HEK293T (cell line): ENCODE measurements at regions not wholly inside any gene's neighbourhood (a gene's known extent, or its start where the extent isn't known, plus 50 kb on each side); places are given as distances from the start of the nearest gene placed in this dataset.

Source experiments
- CTCF ChIA-PET: fragments of 350-600 bp; formaldehyde crosslinking; extraction: SDS; loops from one replicate; lab custom pipeline; 2021; ENCODE audit warnings: antibody characterized with exemption, inconsistent platforms; lab: Yijun Ruan, JAX
- POLR2A ChIA-PET: fragments of 350-600 bp; formaldehyde crosslinking; extraction: SDS; loops from one replicate; lab custom pipeline; 2020; ENCODE audit warnings: antibody characterized with exemption, inconsistent platforms; lab: Yijun Ruan, JAX
- DNase-seq: peaks from one replicate; pipeline ENCODE4 v3.0.0; 2012; ENCODE audit warnings: mixed read lengths; ENCODE audit errors: extremely low spot score
- ARNT ChIP-seq: fragments of 450-650 bp; IDR thresholded peaks from 2 replicates; pipeline ENCODE4 v1.6.1; 2017; ENCODE audit warnings: mild to moderate bottlenecking
- BHLHE40 ChIP-seq: fragments of 450-650 bp; IDR thresholded peaks from 2 replicates; pipeline ENCODE4 v1.6.1; 2016; ENCODE audit warnings: mild to moderate bottlenecking, moderate library complexity, borderline replicate concordance
- CTBP1 ChIP-seq: fragments of 450-650 bp; IDR thresholded peaks from 2 replicates; pipeline ENCODE4 v1.6.1; 2016; ENCODE audit warnings: borderline replicate concordance
- ELF4 ChIP-seq: fragments of 450-650 bp; IDR thresholded peaks from 2 replicates; pipeline ENCODE4 v1.6.1; 2017; ENCODE audit warnings: antibody characterized with exemption
- FOXA1 ChIP-seq: fragments of 450-650 bp; IDR thresholded peaks from 2 replicates; pipeline ENCODE4 v1.6.1; 2016; ENCODE audit warnings: mild to moderate bottlenecking
- FOXK2 ChIP-seq: fragments of 450-650 bp; IDR thresholded peaks from 2 replicates; pipeline ENCODE4 v1.6.1; 2016; ENCODE audit warnings: mild to moderate bottlenecking
- FOXM1 ChIP-seq: fragments of 450-650 bp; IDR thresholded peaks from 2 replicates; pipeline ENCODE4 v1.6.1; 2017; ENCODE audit warnings: mild to moderate bottlenecking, borderline replicate concordance
- HDGF ChIP-seq: fragments of 450-650 bp; IDR thresholded peaks from 2 replicates; pipeline ENCODE4 v1.6.1; 2017; ENCODE audit warnings: antibody characterized with exemption, borderline replicate concordance
- L3MBTL2 ChIP-seq: fragments of 450-650 bp; conservative IDR thresholded peaks from 2 replicates; pipeline ENCODE4 v1.6.1; 2016; ENCODE audit warnings: mild to moderate bottlenecking
- LEF1 ChIP-seq: fragments of 450-650 bp; IDR thresholded peaks from 2 replicates; pipeline ENCODE4 v1.6.1; 2017; ENCODE audit warnings: mild to moderate bottlenecking, borderline replicate concordance
- NFRKB ChIP-seq: fragments of 450-650 bp; IDR thresholded peaks from 2 replicates; pipeline ENCODE4 v1.6.1; 2016; ENCODE audit warnings: mild to moderate bottlenecking, moderate library complexity
- PKNOX1 ChIP-seq: fragments of 450-650 bp; IDR thresholded peaks from 2 replicates; pipeline ENCODE4 v1.6.1; 2016
- SP1 ChIP-seq: fragments of 450-650 bp; IDR thresholded peaks from 2 replicates; pipeline ENCODE4 v1.6.1; 2017
- SUZ12 ChIP-seq: fragments of 450-650 bp; IDR thresholded peaks from 2 replicates; pipeline ENCODE4 v1.6.1; 2016; ENCODE audit warnings: mild to moderate bottlenecking
- TARDBP ChIP-seq: fragments of 450-650 bp; IDR thresholded peaks from 2 replicates; pipeline ENCODE4 v1.6.1; 2016
- ZNF384 ChIP-seq: fragments of 450-650 bp; IDR thresholded peaks from 2 replicates; pipeline ENCODE4 v1.6.1; 2016

- ChIA-PET POLR2A (no interaction called here), CTCF (no interaction called here)
- no peak for TF ChIP-seq BHLHE40
- no peak for DNase-seq
Observed at GRCh38 chr20:24166123-24166381, 177.5 kb upstream of the GGTLC1 start.

- DNase-seq: no peak
- ChIA-PET POLR2A (no interaction called here), CTCF (no interaction called here)
- TF ChIP-seq L3MBTL2: no peak
- no peak for TF ChIP-seq CTBP1
- no peak for TF ChIP-seq ZNF384
- TF ChIP-seq SUZ12: no peak
- no peak for TF ChIP-seq ARNT
- TF ChIP-seq FOXM1: no peak
- no peak for TF ChIP-seq FOXK2
- no peak for TF ChIP-seq PKNOX1
- no peak for TF ChIP-seq TARDBP
- no peak for TF ChIP-seq HDGF
- no peak for TF ChIP-seq FOXA1
- TF ChIP-seq BHLHE40: no peak
- no peak for TF ChIP-seq NFRKB
- TF ChIP-seq ELF4: no peak
Observed at GRCh38 chr20:24165301-24166122, 176.9 kb upstream of the GGTLC1 start.

GRCh38 chr20:24164360-24164759 lies 175.8 kb upstream of the GGTLC1 start:
- TF ChIP-seq L3MBTL2 (no peak), LEF1 (no peak), SUZ12 (no peak), FOXK2 (no peak), CTBP1 (no peak), NFRKB (no peak), ZNF384 (no peak), PKNOX1 (no peak), BHLHE40 (no peak), FOXM1 (no peak), TARDBP (no peak), SP1 (no peak), ARNT (no peak), FOXA1 (no peak), HDGF (no peak), ELF4 (no peak)
- ChIA-PET CTCF (no interaction called here), POLR2A (no interaction called here)
- peak; percentile 24 for DNase-seq

GRCh38 chr20:24163506-24163905 lies 174.9 kb upstream of the GGTLC1 start:
- POLR2A ChIA-PET: no interaction called here
- CTCF ChIA-PET: interaction anchor here (0.7 kb wide), 1 partner anchor 748 kb away, joined by 3 read pairs; no protein-coding TSS in a partner anchor
- DNase-seq: no peak
- no peak for TF ChIP-seq FOXM1
- no peak for TF ChIP-seq ARNT
- TF ChIP-seq TARDBP: no peak
- TF ChIP-seq PKNOX1: no peak
- TF ChIP-seq FOXA1: no peak
- TF ChIP-seq SUZ12: no peak
- no peak for TF ChIP-seq LEF1
- TF ChIP-seq SP1: no peak
- TF ChIP-seq HDGF: no peak
- no peak for TF ChIP-seq ZNF384

GRCh38 chr20:24160563-24161281 lies 172.1 kb upstream of the GGTLC1 start:
- ChIA-PET POLR2A (no interaction called here), CTCF (interaction anchor here (0.7 to 0.8 kb wide), 3 partner anchors 28 to 624 kb away, joined by 3 read pairs; no protein-coding TSS in a partner anchor)
- DNase-seq: peak; percentile 30
- TF ChIP-seq NFRKB: no peak
- no peak for TF ChIP-seq PKNOX1
- TF ChIP-seq TARDBP: no peak
- TF ChIP-seq FOXM1: no peak
- no peak for TF ChIP-seq CTBP1
- TF ChIP-seq BHLHE40: no peak
- TF ChIP-seq LEF1: no peak
- no peak for TF ChIP-seq FOXA1
- TF ChIP-seq SP1: no peak
- no peak for TF ChIP-seq SUZ12
- TF ChIP-seq ARNT: no peak
- no peak for TF ChIP-seq HDGF
- TF ChIP-seq ZNF384: no peak
- TF ChIP-seq L3MBTL2: no peak
- no peak for TF ChIP-seq FOXK2
- no peak for TF ChIP-seq ELF4
